Glomerular visceral epithelial cell (primary cell): ENCODE measurements at regions not wholly inside any gene's neighbourhood (a gene's known extent, or its start where the extent isn't known, plus 50 kb on each side); places are given as distances from the start of the nearest gene placed in this dataset.
A peak's percentile ranks its signal among the peaks of the same experiment; 100 is the strongest.
"Not testable (repeated sequence)": the region's sequence is repeated elsewhere in the genome, so short reads cannot be mapped to it uniquely, and the experiment has no call there.

Source experiments
- DNase-seq: peaks from one replicate; pipeline ENCODE4 v3.0.0-alpha.2; 2016; ENCODE audit errors: extremely low spot score

DNA sequence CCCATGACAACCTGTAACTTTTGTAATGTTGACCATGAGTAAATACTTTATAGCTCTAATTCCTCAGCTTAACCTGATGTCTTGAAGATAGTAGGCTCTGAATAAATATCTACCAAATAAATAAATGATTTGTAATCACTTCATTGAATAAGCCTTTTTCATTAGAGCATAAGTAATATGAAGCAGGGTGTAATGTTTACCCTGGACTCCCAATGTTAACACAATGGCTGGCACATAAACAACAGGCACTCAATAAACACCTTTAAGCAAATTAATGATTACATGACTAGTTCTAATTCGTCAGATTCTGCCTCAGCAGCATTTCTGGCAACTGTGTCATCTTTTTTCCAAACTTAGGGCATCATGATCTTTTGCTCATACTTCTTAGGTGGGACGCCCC, 396.3 kb downstream of the LIG4 start:
- no peak for DNase-seq

DNA sequence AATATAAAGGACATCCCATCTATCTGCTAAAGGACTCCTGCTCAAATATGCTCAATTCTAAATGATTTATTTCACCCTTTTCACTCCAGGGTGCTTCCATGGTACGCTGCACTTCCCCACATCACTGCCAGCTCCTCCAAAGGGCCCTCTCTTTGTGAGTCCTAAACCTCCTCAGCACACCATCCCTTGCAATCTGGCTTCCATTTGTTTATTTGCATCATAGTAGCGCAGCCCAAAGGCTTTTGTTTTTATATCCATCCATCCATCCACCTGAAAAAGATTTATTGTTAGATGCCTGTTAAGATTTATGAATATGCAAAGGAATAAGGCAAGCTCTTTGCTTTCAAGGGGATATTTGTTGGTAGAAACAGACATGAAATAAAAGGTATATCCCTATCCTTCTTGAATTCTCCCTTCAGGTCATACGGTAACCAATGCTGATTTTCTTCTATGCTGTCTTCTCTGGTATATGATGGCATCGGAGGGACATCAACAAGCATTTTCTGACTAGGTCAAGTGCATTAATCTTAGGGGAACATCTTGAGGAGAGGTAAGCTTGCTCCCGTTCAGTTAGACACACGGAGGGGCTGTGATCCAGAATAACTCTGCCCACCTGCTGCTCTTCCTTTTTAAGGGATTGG, 397.6 kb downstream of the LIG4 start:
- no peak for DNase-seq

- DNase-seq, result no peak
Observed at GRCh38 chr13:107812014-107812412, 403.3 kb downstream of the LIG4 start.

DNA sequence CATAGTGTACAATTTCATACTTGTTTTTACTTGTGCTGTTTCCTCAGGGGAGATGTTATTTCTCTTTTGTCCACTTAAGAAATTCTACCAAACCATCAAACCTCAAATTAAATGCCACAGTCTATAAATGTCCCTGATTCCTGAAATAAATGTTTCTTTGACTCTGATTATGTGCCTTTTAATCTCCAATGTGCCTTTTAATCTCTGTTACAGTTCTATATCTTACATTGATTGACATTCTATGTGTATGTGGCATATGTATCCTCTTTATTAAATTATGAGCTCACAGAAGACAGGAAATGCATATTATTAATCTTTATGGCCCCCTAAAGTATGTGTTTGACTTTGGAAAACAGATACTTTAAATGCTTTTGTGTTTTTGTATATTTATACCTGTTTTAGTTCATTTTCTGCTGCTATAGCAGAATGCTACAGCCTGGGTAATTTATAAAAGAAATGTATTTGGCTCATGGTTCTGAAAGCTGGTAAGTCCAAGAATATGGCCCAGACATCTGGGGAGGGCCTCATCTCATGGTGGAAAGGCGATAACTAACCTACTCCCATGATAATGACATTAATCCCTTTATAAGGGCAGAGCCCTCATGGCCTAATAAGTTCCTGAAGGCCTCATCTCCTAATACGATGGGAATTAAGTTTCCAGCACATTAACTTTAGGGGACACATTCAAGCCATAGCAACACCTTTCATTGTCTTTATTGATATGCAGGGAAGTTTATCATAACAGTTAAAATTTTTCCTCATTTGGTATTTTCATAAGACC, 403.9 kb downstream of the LIG4 start:
- DNase-seq, result no peak

DNA sequence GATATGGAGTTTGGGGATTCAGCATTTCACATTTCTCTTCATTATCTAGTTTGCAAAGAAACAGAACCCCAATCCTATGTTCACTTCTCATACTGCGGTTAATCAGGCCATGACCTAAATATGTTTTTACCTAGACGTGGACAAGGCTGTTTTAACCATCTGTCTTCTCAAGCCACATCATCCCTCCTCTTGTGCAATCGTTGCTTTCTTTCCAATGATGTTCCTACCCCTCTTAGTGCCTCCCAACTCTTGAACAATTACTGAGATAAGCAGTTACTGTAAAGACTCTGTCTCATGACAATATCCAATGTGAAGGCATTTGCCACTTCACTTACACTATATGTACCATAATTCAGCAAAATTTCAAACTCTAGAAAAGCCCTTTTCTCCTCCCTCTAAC, 406.2 kb downstream of the LIG4 start:
- no peak for DNase-seq

DNA sequence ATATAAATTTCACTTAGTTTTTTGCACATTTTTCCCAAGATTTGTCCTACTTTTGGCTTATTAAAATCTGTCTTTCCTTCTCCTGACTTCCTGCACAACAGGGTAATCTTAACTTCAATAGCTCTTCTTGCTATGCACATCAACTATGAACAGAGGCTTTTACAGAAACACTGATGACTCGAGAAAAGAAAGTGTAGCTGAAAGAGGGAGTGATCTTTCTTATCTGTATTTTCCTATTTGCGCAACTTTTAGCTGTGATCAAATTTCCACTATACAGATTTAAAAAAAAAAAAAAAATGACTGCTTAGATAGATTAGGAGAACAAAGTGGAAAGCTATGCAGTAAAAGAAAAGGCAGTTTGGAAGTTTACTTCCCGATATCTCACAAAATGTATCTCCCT, 406.9 kb downstream of the LIG4 start:
- no peak for DNase-seq

DNA sequence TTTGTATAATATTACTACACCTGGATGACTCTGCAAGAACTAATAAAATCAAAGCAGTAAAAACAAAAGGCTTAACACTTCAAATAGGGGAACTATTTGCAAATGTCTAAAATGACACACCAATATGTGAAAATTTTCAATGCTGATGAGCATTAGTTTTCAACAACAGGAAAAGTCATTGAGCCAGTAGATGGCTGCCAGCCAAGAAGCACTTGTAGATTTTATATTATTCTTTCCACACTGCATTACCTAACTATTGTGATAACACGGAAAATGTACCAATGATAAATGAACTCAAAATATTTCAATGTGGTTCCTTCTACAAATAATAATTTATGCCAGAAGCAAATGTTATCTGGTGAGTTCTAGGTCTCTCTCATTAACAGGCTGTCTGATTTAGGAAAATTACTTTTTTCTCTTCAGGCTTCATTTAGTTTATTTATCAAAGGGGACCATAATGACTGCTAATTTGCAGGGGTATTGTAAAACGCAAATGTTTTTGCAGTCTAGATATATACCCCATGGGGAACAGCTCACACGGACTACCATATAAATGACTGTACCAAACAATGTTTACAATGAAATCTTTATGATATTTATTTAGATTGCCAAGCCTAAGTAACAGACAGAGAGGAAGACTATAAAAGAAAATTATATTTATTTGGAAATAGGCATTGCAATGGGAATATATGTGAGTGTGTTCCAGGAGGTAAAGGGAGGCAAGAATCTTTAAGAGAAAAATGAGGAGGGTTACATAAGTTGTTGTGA, 407.8 kb downstream of the LIG4 start:
- DNase-seq, result no peak

DNA sequence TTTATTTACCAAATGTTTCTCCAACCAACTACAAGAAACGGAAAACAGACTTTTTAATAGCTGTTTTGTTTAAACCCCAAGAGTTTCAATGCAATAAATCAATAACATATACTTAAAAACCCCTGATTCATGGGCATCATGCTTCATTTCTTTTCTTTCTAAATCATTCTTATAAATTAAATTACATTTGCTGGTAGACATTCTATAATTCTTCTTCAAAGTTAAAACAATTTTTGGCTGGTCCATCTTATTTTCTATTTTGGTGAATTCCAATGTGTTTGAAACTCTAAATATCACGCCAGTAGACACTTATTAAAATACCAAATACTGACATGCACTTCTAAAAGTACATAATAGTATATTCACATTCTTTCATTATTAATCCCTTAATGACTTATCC, 408.6 kb downstream of the LIG4 start:
- no peak for DNase-seq

GRCh38 chr13:107803822-107804495, 411.4 kb downstream of the LIG4 start:
- DNase-seq, result peak; percentile 77

GRCh38 chr13:107801621-107802020, 413.7 kb downstream of the LIG4 start:
- DNase-seq, result no peak

- DNase-seq, result no peak
Observed at GRCh38 chr13:107799001-107799400, 416.3 kb downstream of the LIG4 start.

DNA sequence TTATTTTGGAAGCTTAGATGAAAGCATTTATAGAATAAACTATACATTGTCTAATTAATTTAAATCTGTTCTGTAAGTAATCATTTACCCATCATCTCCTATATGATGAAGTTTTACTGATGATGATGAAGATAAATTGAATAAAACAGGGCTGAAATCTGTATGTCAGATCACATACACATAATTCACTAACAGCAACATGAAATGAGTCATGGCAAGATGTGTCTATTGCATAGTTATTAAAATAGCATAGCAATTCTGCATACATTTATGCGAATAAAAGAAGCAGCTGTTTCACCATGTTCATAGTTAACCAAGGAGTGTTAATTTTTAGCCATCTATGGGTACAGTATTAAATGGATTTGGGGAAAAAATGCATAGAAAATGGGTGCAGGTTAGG, 424.9 kb downstream of the LIG4 start:
- DNase-seq, result no peak

- no peak for DNase-seq
Observed at GRCh38 chr13:107788464-107789165, 426.7 kb downstream of the LIG4 start.

DNA sequence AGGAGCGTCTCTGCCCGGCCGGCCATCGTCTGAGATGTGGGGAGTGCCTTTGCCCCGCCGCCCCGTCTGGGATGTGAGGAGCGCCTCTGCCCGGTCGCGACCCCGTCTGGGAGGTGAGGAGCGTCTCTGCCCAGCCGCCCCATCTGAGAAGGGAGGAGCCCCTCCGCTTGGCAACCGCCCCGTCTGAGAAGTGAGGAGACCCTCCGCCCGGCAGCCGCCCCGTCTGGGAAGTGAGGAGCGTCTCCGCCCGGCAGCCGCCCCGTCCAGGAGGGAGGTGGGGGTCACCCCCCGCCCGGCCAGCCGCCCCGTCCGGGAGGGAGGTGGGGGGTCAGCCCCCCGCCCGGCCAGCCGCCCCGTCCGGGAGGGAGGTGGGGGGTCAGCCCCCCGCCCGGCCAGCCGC, 432.7 kb downstream of the LIG4 start:
- not testable (repeated sequence) for DNase-seq

DNA sequence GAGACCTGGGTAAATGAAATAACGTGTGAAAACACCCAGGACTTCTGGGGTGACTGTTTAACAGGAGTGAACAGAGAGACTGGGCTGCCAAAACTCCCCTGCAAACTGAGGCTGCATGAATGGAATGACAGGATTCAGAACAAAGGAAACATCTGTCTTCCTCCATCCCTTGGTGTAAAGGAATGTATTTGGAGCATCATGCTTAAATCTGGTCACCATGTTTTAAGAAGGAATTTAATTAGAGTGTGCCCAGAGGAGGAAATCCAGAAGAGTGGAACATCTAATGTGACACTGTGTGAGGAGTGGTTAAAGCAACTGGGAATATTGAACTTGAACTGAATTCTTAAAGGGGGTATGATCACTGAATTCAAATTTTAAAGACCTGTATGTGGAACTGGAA, 437.2 kb downstream of the LIG4 start:
- no peak for DNase-seq

DNA sequence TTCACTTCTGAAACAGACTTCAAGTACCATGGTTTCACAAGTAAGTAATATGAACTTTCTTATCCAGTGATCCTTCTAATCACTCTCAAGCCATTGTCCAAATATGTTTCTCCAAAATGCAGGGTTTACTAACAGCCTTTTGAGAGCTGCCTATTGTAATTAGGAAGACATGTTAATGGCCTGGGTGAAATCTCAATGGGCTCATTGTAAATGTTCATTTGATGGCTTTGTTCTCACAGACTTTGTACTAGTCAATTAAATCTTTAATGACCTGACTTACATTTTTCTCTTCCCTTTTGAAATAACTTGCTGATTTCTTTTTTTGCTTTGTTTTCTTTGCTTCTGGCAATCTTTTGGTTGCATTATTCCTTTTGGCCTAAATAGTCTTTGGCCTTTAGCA, 444.8 kb downstream of the LIG4 start:
- no peak for DNase-seq

DNA sequence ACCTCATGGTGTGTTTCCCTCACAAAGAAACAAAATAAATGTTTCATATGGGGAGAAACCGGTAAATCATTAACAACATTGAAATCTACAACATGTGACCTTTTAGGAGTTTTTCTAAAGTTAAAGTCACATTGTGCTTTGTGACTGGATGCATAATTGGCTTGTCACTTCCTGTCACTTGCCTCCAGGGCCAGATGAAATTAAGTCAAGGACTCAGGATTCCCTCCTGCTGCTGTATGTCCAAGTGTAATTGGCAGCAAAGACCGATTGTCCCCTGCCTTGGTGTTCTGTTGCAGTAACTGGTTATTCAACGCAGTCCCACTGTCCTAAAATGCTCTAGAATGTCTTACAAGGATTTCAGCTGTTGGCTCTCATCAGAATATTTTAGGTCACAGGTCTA, 448.2 kb downstream of the LIG4 start:
- DNase-seq, result no peak

- no peak for DNase-seq
Observed at GRCh38 chr13:107765724-107766401, 449.5 kb downstream of the LIG4 start.

GRCh38 chr13:107764046-107764445, 451.3 kb downstream of the LIG4 start:
- no peak for DNase-seq

DNA sequence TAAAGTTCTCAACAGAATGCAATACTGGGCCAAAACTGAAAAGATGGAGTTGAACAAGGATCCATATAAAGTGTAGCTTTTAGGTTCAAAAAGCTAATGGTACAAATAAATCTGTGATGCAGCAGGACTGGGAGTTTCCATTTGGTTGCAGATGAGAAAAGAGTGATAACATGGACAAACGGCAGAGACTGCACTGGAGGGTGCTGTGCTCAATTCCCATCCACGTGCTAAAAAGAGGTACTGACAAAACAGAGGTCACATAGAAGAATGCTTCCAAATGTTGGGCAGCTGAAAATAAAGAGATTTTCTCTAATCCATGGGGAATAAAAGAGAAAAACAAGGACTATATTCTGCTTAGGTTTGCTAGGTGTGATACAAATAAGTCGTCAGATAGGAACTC, 461.6 kb downstream of the LIG4 start:
- DNase-seq, result no peak

- DNase-seq, result no peak
Observed at GRCh38 chr13:107753291-107753690, 462.0 kb downstream of the LIG4 start.
